ENCODE measurements at regions not wholly inside any gene's neighbourhood (a gene's known extent, or its start where the extent isn't known, plus 50 kb on each side); places are given as distances from the start of the nearest gene placed in this dataset.

- Mint-ChIP-seq H3K9me3 (peaks cover 0 to 2% (median 0%) of the 10 kb centered on the region in 9 donors), H3K36me3 (no peaks in the 10 kb centered on the region), H3K27me3 (peaks cover 0 to 11% (median 4%) of the 10 kb centered on the region in 5 donors), H3K27ac (peak overlapping the region in 1 of 10 donors; percentile 60), H3K4me3 (no peak overlapping the region), H3K4me1 (peaks cover 0 to 16% (median 0%) of the 10 kb centered on the region in 4 donors)
- POLR2A ChIA-PET, result no interaction called here
- ATAC-seq, result no peak
- DNase-seq, result no peak
Measured at GRCh38 chr4:26141911-26142638, 178.7 kb upstream of the RBPJ start.

DNA sequence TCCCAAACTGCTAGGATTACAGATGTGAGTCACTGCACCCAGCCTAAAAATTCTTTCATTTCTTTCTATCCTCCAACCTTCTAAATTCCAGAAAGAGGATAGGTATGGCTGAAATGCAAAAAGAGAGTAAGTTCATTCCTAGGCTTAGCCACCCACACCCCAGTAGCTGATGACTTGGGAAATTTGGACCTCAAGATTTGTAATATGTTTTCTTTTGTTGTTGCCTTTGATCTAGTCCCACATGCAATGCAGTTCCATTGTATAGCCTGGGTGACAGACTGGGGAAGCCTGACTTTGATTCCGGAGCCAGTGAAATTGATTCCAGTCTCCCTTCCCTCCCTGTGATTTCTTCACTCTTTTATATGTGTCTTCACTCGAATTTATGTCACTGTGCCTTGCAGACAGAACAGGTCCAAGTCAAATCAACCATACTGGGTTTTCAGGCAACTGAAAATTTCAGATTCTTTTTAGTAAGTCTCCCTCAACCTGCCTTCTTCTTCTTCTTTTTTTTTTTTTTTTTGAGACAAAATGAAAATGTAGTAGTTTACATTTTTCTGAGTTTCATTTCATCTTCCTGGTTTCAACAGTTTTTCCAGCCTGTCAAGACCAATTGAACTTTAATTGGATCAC is 176.2 kb upstream of the RBPJ start:
- Mint-ChIP-seq H3K27me3 (peaks cover 1 to 10% (median 6%) of the 10 kb centered on the region in 5 donors), H3K4me3 (no peak overlapping the region), H3K9me3 (peaks cover 0 to 2% (median 0%) of the 10 kb centered on the region in 9 donors), H3K4me1 (peaks cover 0 to 16% (median 0%) of the 10 kb centered on the region in 4 donors), H3K36me3 (no peaks in the 10 kb centered on the region), H3K27ac (no peak overlapping the region)
- DNase-seq, result no peak
- POLR2A ChIA-PET, result no interaction called here
- no peak for ATAC-seq

DNA sequence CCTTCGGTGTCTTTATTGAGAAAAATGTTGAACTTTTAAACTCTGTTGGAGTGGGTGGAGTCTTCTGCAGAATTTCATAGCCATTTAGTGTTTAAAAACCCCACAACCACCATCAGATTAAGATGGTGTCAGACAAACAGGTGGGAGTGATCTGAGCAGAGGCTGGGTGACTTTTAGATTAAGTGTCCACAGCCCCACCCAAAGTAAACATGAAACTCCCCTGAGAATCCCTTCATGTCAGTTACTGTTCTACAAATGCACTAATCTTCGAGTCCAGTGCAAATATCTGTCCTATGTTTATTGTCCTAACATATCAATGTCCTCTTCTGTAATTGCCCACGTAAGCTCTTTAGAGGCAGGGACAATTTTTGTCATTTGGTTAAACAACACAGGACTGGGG is 175.6 kb upstream of the RBPJ start:
- H3K4me1 Mint-ChIP-seq, result peaks cover 0 to 16% (median 0%) of the 10 kb centered on the region in 4 donors
- H3K4me3 Mint-ChIP-seq, result no peak overlapping the region
- peaks cover 1 to 10% (median 8%) of the 10 kb centered on the region in 5 donors for H3K27me3 Mint-ChIP-seq
- POLR2A ChIA-PET, result no interaction called here
- H3K36me3 Mint-ChIP-seq, result no peaks in the 10 kb centered on the region
- no peak for ATAC-seq
- H3K9me3 Mint-ChIP-seq, result peaks cover 0 to 3% (median 0%) of the 10 kb centered on the region in 9 donors
- H3K27ac Mint-ChIP-seq, result no peak overlapping the region
- DNase-seq, result no peak

GRCh38 chr4:26148927-26149326 is 171.9 kb upstream of the RBPJ start:
- Mint-ChIP-seq H3K27ac (no peak overlapping the region), H3K9me3 (peaks cover 0 to 3% (median 0%) of the 10 kb centered on the region in 9 donors), H3K4me3 (no peak overlapping the region), H3K4me1 (peaks cover 0 to 9% (median 0%) of the 10 kb centered on the region in 4 donors), H3K27me3 (peaks cover 1 to 10% (median 8%) of the 10 kb centered on the region in 5 donors), H3K36me3 (no peaks in the 10 kb centered on the region)
- no peak for DNase-seq
- no peak for ATAC-seq
- POLR2A ChIA-PET, result no interaction called here

DNA sequence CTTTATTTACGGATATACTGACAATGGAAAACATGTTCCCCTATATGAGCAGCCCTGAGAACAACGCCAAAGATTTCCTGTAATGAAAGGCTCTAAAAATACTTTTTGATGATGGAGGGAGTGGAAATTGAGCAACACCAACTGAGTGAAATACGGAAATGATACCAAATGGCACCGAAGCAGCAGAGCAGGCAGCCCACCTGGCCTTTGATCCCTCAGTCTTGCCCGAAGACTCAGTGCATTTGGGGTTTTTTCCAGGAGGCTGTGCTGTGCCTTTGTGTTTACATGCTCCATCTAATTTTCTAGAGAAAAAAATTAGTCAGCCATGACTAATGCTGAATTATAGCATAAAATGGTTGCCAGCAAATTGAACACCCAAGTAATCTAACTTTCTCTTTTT is 169.9 kb upstream of the RBPJ start:
- peaks cover 0 to 3% (median 0%) of the 10 kb centered on the region in 9 donors for H3K9me3 Mint-ChIP-seq
- POLR2A ChIA-PET, result no interaction called here
- H3K27ac Mint-ChIP-seq, result no peak overlapping the region
- ATAC-seq (no peak), DNase-seq (no peak)
- peaks cover 1 to 10% (median 4%) of the 10 kb centered on the region in 5 donors for H3K27me3 Mint-ChIP-seq
- no peaks in the 10 kb centered on the region for H3K4me1 Mint-ChIP-seq
- H3K36me3 Mint-ChIP-seq, result no peaks in the 10 kb centered on the region
- H3K4me3 Mint-ChIP-seq, result no peak overlapping the region

- POLR2A ChIA-PET, result no interaction called here
- DNase-seq (no peak), ATAC-seq (no peak)
- Mint-ChIP-seq H3K4me3 (no peak overlapping the region), H3K9me3 (peaks cover 0 to 3% (median 0%) of the 10 kb centered on the region in 9 donors), H3K27me3 (peaks cover 1 to 10% (median 4%) of the 10 kb centered on the region in 5 donors), H3K4me1 (no peaks in the 10 kb centered on the region), H3K36me3 (no peaks in the 10 kb centered on the region), H3K27ac (no peak overlapping the region)
Measured at GRCh38 chr4:26151615-26152014, 169.2 kb upstream of the RBPJ start.

DNA sequence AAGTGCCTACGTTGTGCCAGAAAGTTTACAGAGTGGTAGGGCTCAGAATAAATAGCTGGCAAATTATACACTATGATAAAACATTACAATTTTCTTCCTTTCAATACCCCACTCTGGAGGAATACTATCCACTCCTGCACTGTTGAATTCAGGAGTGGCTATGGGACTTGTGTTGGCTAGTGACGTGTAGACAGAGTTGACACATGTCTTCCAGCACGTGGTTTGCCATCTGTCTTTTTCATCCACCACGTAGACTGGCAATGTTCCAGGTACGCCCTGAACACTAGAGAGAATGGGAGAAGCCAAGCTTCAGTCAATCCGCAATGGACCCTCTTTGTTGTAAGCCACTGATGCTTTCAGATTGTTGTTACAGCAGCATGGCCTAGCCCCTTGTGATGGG is 168.8 kb upstream of the RBPJ start:
- Mint-ChIP-seq H3K27ac (no peak overlapping the region), H3K4me3 (no peak overlapping the region), H3K36me3 (no peaks in the 10 kb centered on the region), H3K9me3 (peaks cover 0 to 3% (median 0%) of the 10 kb centered on the region in 9 donors), H3K4me1 (no peaks in the 10 kb centered on the region), H3K27me3 (peaks cover 1 to 10% (median 2%) of the 10 kb centered on the region in 5 donors)
- DNase-seq, result no peak
- POLR2A ChIA-PET, result no interaction called here
- ATAC-seq, result no peak

GRCh38 chr4:26157541-26157940 is 163.3 kb upstream of the RBPJ start:
- no peak for ATAC-seq
- no peak for DNase-seq
- Mint-ChIP-seq H3K27ac (no peak overlapping the region), H3K9me3 (peaks cover 0 to 4% (median 0%) of the 10 kb centered on the region in 9 donors), H3K27me3 (peaks cover 0 to 2% (median 0%) of the 10 kb centered on the region in 5 donors), H3K4me1 (no peaks in the 10 kb centered on the region), H3K36me3 (peaks cover 0 to 4% (median 0%) of the 10 kb centered on the region in 3 donors), H3K4me3 (no peak overlapping the region)
- POLR2A ChIA-PET, result no interaction called here

- DNase-seq (no peak), ATAC-seq (no peak)
- POLR2A ChIA-PET, result no interaction called here
- Mint-ChIP-seq H3K9me3 (peaks cover 0 to 4% (median 0%) of the 10 kb centered on the region in 9 donors), H3K4me1 (no peaks in the 10 kb centered on the region), H3K27ac (no peak overlapping the region), H3K27me3 (peaks cover 0 to 2% (median 0%) of the 10 kb centered on the region in 5 donors), H3K36me3 (peaks cover 0 to 4% (median 0%) of the 10 kb centered on the region in 3 donors), H3K4me3 (no peak overlapping the region)
Measured at GRCh38 chr4:26160591-26160990, 160.2 kb upstream of the RBPJ start.

DNA sequence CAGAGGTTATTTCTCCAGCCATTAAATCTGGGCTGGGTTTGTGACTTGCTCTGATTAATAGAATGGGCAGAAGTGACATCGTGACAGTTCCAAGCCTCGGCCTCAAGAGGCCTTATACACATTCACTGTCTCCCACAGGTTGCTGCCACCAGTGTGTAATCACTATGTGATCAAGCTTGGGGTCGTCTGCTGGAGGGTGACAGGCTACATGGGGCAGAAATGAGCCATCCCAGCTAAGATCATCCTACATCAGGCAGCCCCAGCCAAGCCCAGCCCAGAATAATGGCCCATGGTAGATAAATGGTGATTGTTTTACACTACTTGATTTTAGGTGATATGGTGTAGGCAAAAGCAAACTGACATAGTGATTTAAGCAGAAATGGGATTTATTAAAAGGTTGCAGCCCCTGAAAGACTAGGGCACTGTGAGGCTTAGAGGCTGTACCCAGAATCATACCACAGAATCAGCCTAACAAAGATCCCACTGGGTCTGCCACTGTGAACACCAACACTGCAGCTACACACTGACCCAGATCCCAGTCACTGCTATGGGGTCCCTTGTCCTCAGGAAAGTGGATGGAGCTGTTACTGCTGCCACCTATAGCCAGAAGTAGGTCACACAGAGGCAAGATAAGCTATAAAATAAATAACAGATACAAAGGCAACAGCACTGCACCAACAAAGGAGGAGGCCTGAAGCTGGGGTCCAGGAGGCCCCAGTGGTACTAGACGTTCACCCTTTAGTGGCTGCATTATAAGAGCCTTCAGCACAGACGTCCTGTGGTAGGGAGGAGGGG is 159.6 kb upstream of the RBPJ start:
- ATAC-seq (no peak), DNase-seq (no peak)
- H3K9me3 Mint-ChIP-seq, result peaks cover 0 to 4% (median 0%) of the 10 kb centered on the region in 9 donors
- H3K4me1 Mint-ChIP-seq, result no peaks in the 10 kb centered on the region
- no peak overlapping the region for H3K4me3 Mint-ChIP-seq
- H3K27me3 Mint-ChIP-seq, result peaks cover 0 to 2% (median 0%) of the 10 kb centered on the region in 5 donors
- peak overlapping the region in 1 of 10 donors; percentile 35 for H3K27ac Mint-ChIP-seq
- peaks cover 0 to 4% (median 0%) of the 10 kb centered on the region in 3 donors for H3K36me3 Mint-ChIP-seq
- POLR2A ChIA-PET, result interaction anchor here (0.5 kb wide), 1 partner anchor 47 kb away, joined by 3 read pairs; no protein-coding TSS in a partner anchor

GRCh38 chr4:26162101-26162500 is 158.7 kb upstream of the RBPJ start:
- DNase-seq, result no peak
- POLR2A ChIA-PET, result no interaction called here
- Mint-ChIP-seq H3K4me3 (no peak overlapping the region), H3K4me1 (no peaks in the 10 kb centered on the region), H3K36me3 (peaks cover 0 to 4% (median 0%) of the 10 kb centered on the region in 3 donors), H3K27me3 (peaks cover 0 to 2% (median 0%) of the 10 kb centered on the region in 5 donors), H3K27ac (no peak overlapping the region), H3K9me3 (peaks cover 0 to 4% (median 0%) of the 10 kb centered on the region in 9 donors)
- no peak for ATAC-seq

- H3K36me3 Mint-ChIP-seq, result peaks cover 0 to 4% (median 0%) of the 10 kb centered on the region in 3 donors
- peaks cover 0 to 2% (median 0%) of the 10 kb centered on the region in 5 donors for H3K27me3 Mint-ChIP-seq
- POLR2A ChIA-PET, result no interaction called here
- no peaks in the 10 kb centered on the region for H3K4me1 Mint-ChIP-seq
- peak overlapping the region in 1 of 10 donors; percentile 35 for H3K27ac Mint-ChIP-seq
- ATAC-seq (no peak), DNase-seq (no peak)
- no peak overlapping the region for H3K4me3 Mint-ChIP-seq
- peaks cover 0 to 4% (median 0%) of the 10 kb centered on the region in 9 donors for H3K9me3 Mint-ChIP-seq
Measured at GRCh38 chr4:26163425-26164362, 157.1 kb upstream of the RBPJ start.

All from naive thymus-derived CD8-positive, alpha-beta T cell (primary cell).